Suppressor macrophage treated with lipopolysaccharide for 4 hours (primary cell): ENCODE measurements at regions not wholly inside any gene's neighbourhood (a gene's known extent, or its start where the extent isn't known, plus 50 kb on each side); places are given as distances from the start of the nearest gene placed in this dataset.

Experiments used
- DNase-seq: peaks from one replicate; pipeline ENCODE4 v3.0.0-alpha.2; 2020

- DNase-seq, result no peak
Observed at GRCh38 chr16:66240631-66241395, 125.7 kb upstream of the CDH5 start.

DNA sequence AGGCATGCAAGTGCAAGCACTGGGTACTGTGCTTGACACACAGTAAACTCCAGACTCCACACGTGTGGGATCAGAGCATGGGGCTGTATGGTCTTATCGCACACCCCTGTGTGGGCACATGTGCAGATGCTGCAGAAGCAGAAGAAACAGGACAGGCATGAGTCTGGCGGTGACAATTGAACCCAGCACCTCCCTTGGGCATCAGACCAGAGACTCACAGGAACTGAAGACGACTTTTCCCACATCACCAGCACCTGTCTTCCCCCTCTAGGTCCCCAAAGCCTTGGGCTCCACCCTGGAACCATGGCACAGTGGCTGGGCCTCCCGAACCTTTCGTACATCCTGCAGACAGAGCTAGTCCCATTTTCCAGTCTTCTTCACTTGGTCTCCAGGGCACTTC is 126.4 kb upstream of the CDH5 start:
- DNase-seq, result no peak

DNA sequence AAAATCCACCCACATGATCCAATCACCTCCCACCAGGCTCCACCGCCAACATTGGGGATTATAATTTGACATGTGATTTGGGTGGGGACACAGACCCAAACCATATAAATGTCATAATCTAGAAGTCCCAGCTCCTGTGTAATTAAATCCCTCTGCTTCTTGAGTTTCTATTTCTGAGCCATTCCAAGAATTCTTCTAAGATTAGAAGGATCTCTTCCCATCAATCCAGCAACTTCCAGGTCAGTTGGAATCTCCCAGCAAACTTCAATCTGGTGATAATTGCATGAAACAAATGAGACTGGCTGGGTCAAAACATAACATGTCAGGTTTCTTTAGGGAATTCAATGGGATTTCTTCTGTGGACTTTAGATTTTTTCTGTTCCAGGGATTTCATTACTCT is 127.8 kb upstream of the CDH5 start:
- no peak for DNase-seq

DNA sequence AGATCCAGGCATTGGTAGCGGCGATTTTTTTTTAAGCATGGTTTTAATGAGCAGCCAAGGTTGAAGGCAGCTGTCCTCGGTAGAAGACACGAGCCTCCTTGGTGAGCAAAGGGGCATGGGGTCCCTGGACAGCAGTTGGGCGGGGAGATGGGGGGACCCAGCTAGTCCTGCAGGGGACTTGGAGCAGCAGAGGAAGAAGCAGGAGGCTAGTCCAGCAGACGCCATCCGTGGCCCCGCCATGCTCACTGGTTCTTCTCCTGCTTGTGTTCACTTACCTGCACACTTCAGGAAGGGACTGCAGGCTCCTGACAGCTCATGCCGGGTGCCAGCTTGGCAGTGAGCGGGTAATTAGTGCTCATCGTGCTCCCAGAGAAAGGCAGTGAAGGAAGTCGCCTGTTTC is 130.2 kb upstream of the CDH5 start:
- no peak for DNase-seq

DNA sequence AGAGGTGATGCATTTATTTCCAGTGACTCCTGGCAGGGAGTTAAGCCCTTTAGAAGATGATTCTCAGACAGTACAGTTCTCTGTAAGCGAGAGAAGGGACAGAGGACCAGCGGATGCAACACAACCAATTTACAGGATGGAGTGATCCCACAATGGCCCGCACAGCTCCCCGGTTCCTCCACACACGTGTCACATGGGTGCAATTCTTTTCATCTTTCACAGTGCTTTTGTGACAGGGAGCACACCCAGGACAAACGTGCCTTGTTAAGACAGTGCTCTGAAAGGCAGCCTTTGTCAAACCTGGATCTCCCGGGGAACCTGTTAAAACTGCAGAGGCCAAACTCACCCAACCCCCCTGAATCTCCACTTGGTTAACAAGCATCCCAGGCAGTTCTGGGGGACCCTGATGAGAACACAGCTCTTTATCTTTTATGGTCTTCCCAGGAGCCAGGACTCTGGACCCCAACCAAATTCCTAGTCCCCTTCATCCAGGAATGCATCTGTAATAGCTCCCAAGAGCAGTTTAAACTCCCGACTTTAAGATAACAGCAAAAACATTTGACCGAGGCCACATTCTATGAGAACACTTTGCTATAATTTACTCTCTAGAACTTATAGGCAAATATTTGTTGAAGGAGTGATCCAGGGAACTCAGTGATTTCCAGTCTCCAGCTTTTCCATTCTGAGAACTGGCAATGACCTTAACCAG is 134.9 kb upstream of the CDH5 start:
- no peak for DNase-seq

DNA sequence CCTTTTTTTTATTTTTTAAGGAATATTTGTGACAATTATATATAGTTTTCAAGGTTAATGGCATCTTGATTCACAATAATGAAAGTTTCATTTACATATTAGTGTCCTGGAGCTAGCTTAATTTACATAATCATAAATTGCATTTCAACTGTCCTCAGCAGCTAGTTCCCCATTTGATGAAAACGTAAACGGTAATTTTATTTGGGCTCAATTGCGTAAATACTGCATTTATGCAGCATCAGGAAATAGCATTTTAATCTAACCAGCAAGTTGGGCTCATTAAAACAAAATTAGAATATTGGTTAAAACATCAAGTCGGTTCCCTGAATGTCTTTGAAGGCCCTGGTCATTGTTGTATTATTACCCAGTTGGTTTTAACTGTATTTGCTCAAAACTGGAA is 136.8 kb upstream of the CDH5 start:
- peak; percentile 10 for DNase-seq

- no peak for DNase-seq
Observed at GRCh38 chr16:66228792-66229191, 137.7 kb upstream of the CDH5 start.

DNA sequence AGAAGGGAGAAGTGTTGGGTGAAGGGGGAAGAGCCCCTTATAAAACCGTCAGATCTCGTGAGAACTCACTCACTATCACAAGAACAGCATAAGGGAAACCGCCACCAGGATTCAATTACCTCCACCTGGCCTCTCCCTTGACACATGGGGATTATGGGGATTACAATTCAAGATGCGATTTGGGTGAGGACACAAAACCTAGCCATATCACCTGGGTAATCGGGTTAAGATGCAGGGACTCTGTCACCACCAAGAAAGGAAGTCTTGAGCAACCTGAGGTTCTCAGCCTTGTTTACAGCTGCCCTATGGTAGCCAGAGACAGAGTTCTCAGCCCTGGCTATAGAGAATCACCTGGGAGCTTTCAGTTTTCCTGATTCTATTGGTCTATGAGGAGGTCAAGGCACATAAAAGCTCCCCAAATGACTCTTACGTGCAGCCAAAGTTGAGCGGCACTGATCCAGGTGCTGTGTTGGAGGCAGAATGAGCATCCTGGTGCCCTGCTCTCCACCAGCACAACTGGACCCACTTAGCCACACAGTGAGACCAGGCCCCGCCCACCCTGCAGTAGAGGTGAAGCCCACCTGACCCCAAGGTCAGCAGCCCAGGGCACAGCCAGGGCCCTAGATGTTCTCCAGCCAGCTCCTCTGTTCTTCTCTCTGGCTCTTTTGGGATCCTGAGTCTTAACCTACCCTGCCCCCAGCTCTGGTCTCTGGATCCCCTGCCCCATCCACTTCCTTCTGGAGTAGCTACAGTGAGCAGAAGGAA is 138.5 kb upstream of the CDH5 start:
- DNase-seq, result no peak

GRCh38 chr16:66226762-66227161 is 139.7 kb upstream of the CDH5 start:
- DNase-seq, result no peak

DNA sequence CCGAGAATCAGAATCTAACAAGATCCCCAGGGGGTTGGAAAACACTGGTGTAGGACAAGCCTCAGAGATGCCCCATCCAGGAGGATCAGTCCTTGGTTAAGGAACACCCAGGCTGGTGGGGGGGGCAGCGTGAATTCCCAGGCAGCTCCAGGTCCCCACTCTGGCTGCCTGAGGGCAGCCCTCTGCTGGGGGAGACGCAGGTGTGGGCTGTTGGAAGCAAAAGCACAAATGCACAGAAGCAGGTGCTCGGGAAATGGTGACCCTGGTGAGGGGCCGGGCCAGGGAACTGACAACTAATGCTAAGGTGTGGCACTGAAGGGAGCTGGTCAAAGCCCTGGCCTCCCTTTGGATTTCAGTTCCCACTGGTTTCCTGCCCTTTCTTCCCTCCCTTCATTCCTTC is 140.8 kb upstream of the CDH5 start:
- DNase-seq, result no peak

- no peak for DNase-seq
Observed at GRCh38 chr16:66224626-66225025, 141.9 kb upstream of the CDH5 start.

GRCh38 chr16:66224186-66224585 is 142.3 kb upstream of the CDH5 start:
- no peak for DNase-seq

- DNase-seq, result no peak
Observed at GRCh38 chr16:66223176-66223780, 143.2 kb upstream of the CDH5 start.

DNA sequence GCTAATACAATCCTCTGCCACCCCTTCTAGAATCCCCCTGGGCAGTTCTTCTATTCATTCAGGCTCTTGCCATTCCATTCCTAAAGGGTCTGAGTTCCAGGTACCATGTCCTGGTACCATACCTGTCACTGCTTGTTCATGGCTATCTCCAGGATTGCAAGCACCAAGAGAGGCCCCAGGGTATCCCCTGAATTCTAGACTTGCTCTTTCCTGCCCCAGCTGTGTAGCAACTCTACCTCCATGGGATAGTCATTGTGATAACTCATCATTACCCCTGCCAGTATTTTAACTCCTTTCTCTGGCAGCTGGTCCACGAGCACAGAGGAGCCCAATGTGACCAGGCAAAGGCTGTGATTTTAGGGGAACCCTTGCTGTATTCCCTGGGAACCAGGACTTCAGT is 143.7 kb upstream of the CDH5 start:
- no peak for DNase-seq

- no peak for DNase-seq
Observed at GRCh38 chr16:66220702-66221101, 145.8 kb upstream of the CDH5 start.

DNA sequence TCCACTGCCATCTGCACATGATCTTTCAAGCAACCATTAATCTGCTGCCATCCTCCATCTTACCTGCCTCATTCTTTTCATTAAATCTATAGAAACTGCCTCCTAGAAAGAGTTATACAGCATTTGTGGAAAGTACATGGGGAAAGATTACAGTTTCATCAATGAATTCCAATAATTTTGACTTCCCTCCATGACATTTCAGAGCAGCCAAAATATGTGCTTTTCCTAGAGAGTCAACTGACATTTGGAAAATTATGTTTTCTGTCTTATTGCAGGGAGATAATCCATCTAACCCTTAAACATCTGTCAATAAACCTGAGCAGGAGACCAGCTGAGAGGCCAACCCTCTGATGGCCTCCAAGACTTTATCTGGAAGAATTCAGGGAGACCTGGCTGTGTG is 147.0 kb upstream of the CDH5 start:
- no peak for DNase-seq

DNA sequence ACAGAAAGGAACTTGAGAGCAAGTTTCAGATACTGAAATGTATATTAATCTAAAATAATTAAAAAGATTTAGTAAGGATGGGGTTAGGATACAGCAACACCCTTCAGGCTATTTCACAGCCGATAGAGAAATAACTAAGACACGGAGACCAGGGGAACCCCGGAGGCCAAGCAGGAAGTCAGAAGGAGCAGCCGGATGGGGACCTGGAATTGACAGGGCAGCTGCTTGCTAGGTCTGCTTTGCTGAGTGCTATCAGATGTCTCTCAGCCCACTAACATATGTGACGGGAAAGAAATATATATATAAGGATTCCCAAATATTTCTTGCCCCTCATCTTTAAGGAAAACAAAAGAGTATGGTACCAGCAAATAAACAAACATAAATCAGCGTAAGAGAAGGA is 154.1 kb upstream of the CDH5 start:
- peak; percentile 16 for DNase-seq

- DNase-seq, result no peak
Observed at GRCh38 chr16:66211651-66212050, 154.8 kb upstream of the CDH5 start.

DNA sequence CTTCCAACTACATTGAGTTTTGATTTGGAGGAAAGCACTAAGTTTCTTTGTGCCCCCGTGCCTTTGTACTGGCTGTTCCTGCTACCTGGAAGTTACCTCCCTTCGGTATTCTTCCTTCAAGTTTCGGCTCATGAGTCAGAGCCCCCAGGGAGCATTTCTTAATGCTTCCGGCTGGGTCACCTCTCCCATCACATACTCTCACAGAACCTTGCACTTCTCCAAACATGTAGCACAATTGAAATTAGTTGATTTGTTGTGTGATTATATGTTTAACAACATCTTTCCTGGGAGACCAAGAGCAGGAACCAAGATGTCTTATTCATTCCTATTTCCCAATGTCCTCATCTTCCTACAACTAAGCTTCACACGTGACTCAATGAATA is 158.6 kb upstream of the CDH5 start:
- peak; percentile 11 for DNase-seq

DNA sequence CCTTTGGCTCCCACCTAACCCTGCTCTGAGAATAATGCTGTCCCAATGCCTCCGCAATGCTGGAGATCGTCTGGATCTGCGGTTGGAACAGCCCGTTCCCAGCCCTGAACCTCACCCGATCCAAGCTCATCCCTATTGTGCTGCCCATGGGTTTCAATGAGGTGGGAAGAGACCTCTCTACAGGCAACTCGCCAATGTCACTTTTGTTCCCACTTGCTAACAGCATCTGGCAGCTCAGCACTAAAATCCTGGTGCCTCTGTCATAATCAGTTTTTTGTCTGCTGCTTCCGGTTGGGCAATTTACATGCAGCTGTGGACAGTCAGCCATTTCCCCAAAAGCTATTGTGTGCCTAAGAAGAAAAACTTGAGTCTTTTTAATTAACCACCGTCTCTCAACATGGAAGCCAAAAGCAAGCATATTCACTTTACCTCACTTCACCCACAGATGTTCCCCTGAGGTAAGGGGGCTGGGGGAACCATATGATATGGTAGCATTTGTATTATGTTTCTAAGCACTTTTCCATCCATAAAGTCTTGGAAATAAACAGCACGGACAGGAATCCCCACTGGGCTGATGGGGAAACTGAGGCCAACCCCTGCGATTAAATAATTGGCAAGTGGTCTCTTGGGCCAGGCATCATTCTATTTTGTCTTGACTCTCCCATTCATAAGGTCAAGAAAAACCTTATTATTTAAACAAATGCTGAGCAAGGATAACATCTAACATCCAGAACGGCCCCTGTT is 159.2 kb upstream of the CDH5 start:
- DNase-seq, result peak; percentile 80

GRCh38 chr16:66206363-66206762 is 160.1 kb upstream of the CDH5 start:
- no peak for DNase-seq

GRCh38 chr16:66205287-66206231 is 160.9 kb upstream of the CDH5 start:
- peak; percentile 71 for DNase-seq
